Caco-2 (cell line): ENCODE measurements at regions not wholly inside any gene's neighbourhood (a gene's known extent, or its start where the extent isn't known, plus 50 kb on each side); places are given as distances from the start of the nearest gene placed in this dataset.

Source experiments
- BruUV-seq: library from RNA; stranded (reverse); fragments of 400-500 nt; replicated peaks from 2 replicates; lab custom pipeline; 2021; lab: Mats Ljungman, UMichigan
- CTCF ChIA-PET: fragments of 300-600 bp; sonication (Branson Sonifier 250); formaldehyde crosslinking; loops from one replicate; lab custom pipeline; 2022; ENCODE audit warnings: antibody characterized with exemption; lab: Charles Lee
- POLR2A ChIA-PET: fragments of 300-600 bp; sonication (Branson Sonifier 250); formaldehyde crosslinking; loops from one replicate; lab custom pipeline; 2022; ENCODE audit warnings: antibody characterized with exemption; lab: Charles Lee
- DNase-seq, 2 experiments: peaks; one replicate each; pipeline versions ENCODE4 v3.0.0 to v3.0.0-alpha.2; 2020 to 2022
- H3K27me3 ChIP-seq: replicated peaks from 2 replicates; pipeline ENCODE4 v1.6.0; 2011; ENCODE audit warnings: low read length; ENCODE audit not compliant: control insufficient read depth, insufficient read depth
- H3K36me3 ChIP-seq: 2 replicates; pipeline ENCODE4 v1.5.1; 2011; ENCODE audit warnings: low read length; ENCODE audit not compliant: control insufficient read depth, insufficient read depth
- H3K4me1 ChIP-seq: fragments of 250-450 bp; sonication (Bioruptor Pico); 2 replicates; pipeline ENCODE4 v1.5.1; 2020; ENCODE audit warnings: mild to moderate bottlenecking
- H3K4me3 ChIP-seq: 2 replicates; pipeline ENCODE4 v1.5.1; 2011; ENCODE audit warnings: low read depth, mild to moderate bottlenecking, control low read depth, low read length
- H3K9me3 ChIP-seq: fragments of 250-450 bp; sonication (Bioruptor Pico); 2 replicates; pipeline ENCODE4 v1.5.1; 2020; ENCODE audit warnings: mild to moderate bottlenecking, moderate library complexity
- H3K27ac Mint-ChIP-seq: one replicate; pipeline ENCODE4 v1.8.0; 2022; ENCODE audit warnings: mixed read lengths; ENCODE audit not compliant: unreplicated experiment
- H3K27me3 Mint-ChIP-seq: one replicate; pipeline ENCODE4 v1.8.0; 2022; ENCODE audit warnings: mixed read lengths; ENCODE audit not compliant: insufficient read depth, unreplicated experiment
- H3K36me3 Mint-ChIP-seq: one replicate; pipeline ENCODE4 v1.8.0; 2022; ENCODE audit warnings: mild to moderate bottlenecking, mixed read lengths; ENCODE audit not compliant: insufficient read depth, unreplicated experiment
- H3K4me1 Mint-ChIP-seq: one replicate; pipeline ENCODE4 v1.8.0; 2022; ENCODE audit warnings: low read depth, mixed read lengths; ENCODE audit not compliant: unreplicated experiment
- H3K4me3 Mint-ChIP-seq: one replicate; pipeline ENCODE4 v1.8.0; 2022; ENCODE audit warnings: mild to moderate bottlenecking, moderate library complexity, mixed read lengths; ENCODE audit not compliant: unreplicated experiment
- H3K9me3 Mint-ChIP-seq: one replicate; pipeline ENCODE4 v1.8.0; 2022; ENCODE audit warnings: mixed read lengths; ENCODE audit not compliant: unreplicated experiment
- intact Hi-C: fragments of 100-400 bp; cut with micrococcal nuclease; formaldehyde crosslinking; loops from one replicate; pipeline ENCODE4 v1.10.0; 2022; ENCODE audit not compliant: unreplicated experiment
- TF ChIP-seq, protein P1 (sequence below), 2 experiments: fragments of 200-600 bp in 1 of 2; IDR thresholded peaks; 1 replicate in 1 of 2; 2 replicates in 1 of 2; pipeline versions ENCODE4 v1.5.1 to v1.8.0; 2011 to 2022; ENCODE audit warnings: antibody characterized with exemption in 1 of 2, control low read depth in 1 of 2, inconsistent platforms in 1 of 2, low read depth in 1 of 2, low read length in 1 of 2, mild to moderate bottlenecking in 1 of 2, moderate library complexity in 1 of 2; ENCODE audit not compliant: insufficient read depth in 1 of 2, severe bottlenecking in 1 of 2, unreplicated experiment in 1 of 2

DNA sequence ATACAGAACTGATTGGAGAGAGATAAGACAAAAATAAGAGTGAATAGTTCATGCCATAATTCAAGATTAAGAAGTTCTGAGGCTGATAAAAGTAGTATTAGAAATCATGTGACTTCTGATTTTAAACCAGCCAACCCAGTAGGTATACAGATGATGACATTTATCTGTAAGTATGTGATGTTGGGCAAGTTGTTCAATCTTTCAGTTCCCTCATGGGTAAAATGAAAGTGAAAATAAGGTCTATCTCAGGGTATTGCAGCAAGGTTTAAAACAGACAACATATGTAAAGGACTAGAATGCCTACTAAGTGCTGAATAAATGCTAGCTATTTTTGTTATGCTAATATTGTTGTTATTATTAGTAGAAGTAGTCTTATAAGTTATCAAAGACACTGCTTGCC, 1055.7 kb downstream of the NAALADL2 start:
- Mint-ChIP-seq H3K27me3 (no peaks in the 10 kb centered on the region), H3K4me1 (no peaks in the 10 kb centered on the region), H3K27ac (no peak overlapping the region), H3K4me3 (no peak overlapping the region), H3K36me3 (no peaks in the 10 kb centered on the region), H3K9me3 (peaks cover 10% of the 10 kb centered on the region)
- DNase-seq, result no peak
- H3K4me1 ChIP-seq, result no peaks in the 10 kb centered on the region
- intact Hi-C loops, result no loop called here
- no peaks in the 10 kb centered on the region for H3K27me3 ChIP-seq
- peaks cover 5% of the 10 kb centered on the region; the same call in 1 of the 2 replicates for H3K9me3 ChIP-seq
- no TSS peak for BruUV-seq
- ChIA-PET POLR2A (no interaction called here), CTCF (no interaction called here)
- TF ChIP-seq, protein P1, sequence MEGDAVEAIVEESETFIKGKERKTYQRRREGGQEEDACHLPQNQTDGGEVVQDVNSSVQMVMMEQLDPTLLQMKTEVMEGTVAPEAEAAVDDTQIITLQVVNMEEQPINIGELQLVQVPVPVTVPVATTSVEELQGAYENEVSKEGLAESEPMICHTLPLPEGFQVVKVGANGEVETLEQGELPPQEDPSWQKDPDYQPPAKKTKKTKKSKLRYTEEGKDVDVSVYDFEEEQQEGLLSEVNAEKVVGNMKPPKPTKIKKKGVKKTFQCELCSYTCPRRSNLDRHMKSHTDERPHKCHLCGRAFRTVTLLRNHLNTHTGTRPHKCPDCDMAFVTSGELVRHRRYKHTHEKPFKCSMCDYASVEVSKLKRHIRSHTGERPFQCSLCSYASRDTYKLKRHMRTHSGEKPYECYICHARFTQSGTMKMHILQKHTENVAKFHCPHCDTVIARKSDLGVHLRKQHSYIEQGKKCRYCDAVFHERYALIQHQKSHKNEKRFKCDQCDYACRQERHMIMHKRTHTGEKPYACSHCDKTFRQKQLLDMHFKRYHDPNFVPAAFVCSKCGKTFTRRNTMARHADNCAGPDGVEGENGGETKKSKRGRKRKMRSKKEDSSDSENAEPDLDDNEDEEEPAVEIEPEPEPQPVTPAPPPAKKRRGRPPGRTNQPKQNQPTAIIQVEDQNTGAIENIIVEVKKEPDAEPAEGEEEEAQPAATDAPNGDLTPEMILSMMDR (IDR thresholded peaks at IDR 0.05; ENCODE audit: insufficient read depth in 1 of 2, low read depth in 1 of 2, low read length in 1 of 2, severe bottlenecking in 1 of 2, unreplicated experiment in 1 of 2), result no peak
- H3K36me3 ChIP-seq, result no peaks in the 10 kb centered on the region
- H3K4me3 ChIP-seq, result no peak overlapping the region

DNA sequence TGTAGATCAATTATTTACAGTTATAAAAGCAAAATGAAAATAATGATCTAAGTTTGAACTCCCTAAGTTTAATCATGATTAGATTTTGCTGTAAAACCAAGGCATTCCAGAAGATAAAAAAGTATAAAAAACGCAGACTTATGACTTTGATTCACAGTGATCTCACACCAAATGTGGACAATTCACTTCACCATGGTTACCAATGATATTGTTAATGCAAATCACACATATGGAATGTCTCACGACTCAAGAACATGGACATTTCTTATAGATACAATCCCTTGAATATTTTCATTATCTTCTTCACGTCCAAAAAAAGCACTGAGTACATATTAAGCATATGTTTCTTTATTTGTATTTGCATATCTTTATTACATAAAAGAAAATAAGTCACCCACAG, 1054.2 kb downstream of the NAALADL2 start:
- H3K27ac Mint-ChIP-seq, result no peak overlapping the region
- H3K9me3 ChIP-seq, result no peaks in the 10 kb centered on the region
- H3K4me1 ChIP-seq, result no peaks in the 10 kb centered on the region
- H3K36me3 ChIP-seq, result no peaks in the 10 kb centered on the region
- no peaks in the 10 kb centered on the region for H3K27me3 Mint-ChIP-seq
- no peaks in the 10 kb centered on the region for H3K4me1 Mint-ChIP-seq
- H3K36me3 Mint-ChIP-seq, result no peaks in the 10 kb centered on the region
- POLR2A ChIA-PET, result no interaction called here
- TF ChIP-seq, protein P1 (IDR thresholded peaks at IDR 0.05; ENCODE audit: insufficient read depth in 1 of 2, low read depth in 1 of 2, low read length in 1 of 2, severe bottlenecking in 1 of 2, unreplicated experiment in 1 of 2), result no peak
- peaks cover 3% of the 10 kb centered on the region for H3K9me3 Mint-ChIP-seq
- no peak for DNase-seq
- no peak overlapping the region for H3K4me3 Mint-ChIP-seq
- H3K27me3 ChIP-seq, result no peaks in the 10 kb centered on the region
- CTCF ChIA-PET, result no interaction called here
- intact Hi-C loops, result no loop called here
- BruUV-seq, result no TSS peak
- H3K4me3 ChIP-seq, result no peak overlapping the region

- POLR2A ChIA-PET, result no interaction called here
- H3K27ac Mint-ChIP-seq, result no peak overlapping the region
- Histone ChIP-seq H3K27me3 (no peaks in the 10 kb centered on the region), H3K9me3 (no peaks in the 10 kb centered on the region), H3K4me1 (no peaks in the 10 kb centered on the region), H3K36me3 (no peaks in the 10 kb centered on the region), H3K4me3 (no peak overlapping the region)
- intact Hi-C loops, result no loop called here
- H3K9me3 Mint-ChIP-seq, result no peaks in the 10 kb centered on the region
- no peak overlapping the region for H3K4me3 Mint-ChIP-seq
- no peaks in the 10 kb centered on the region for H3K36me3 Mint-ChIP-seq
- DNase-seq, result no peak
- TF ChIP-seq, protein P1 (IDR thresholded peaks at IDR 0.05; ENCODE audit: insufficient read depth in 1 of 2, low read depth in 1 of 2, low read length in 1 of 2, severe bottlenecking in 1 of 2, unreplicated experiment in 1 of 2), result no peak
- CTCF ChIA-PET, result no interaction called here
- no peaks in the 10 kb centered on the region for H3K27me3 Mint-ChIP-seq
- no TSS peak for BruUV-seq
- H3K4me1 Mint-ChIP-seq, result no peaks in the 10 kb centered on the region
These were observed 1052.8 kb downstream of the NAALADL2 start for GRCh38 chr3:175911937-175912336.
